Activated naive CD4-positive, alpha-beta T cell treated with anti-CD3 and anti-CD28 coated beads for 36 hours (primary cell): ENCODE measurements at regions not wholly inside any gene's neighbourhood (a gene's known extent, or its start where the extent isn't known, plus 50 kb on each side); places are given as distances from the start of the nearest gene placed in this dataset.

Source experiments
- CTCF ChIA-PET: fragments of 350-600 bp; sonication (Branson Sonifier 250); formaldehyde crosslinking; loops from one replicate; lab custom pipeline; 2021; ENCODE audit warnings: antibody characterized with exemption; lab: Charles Lee
- DNase-seq: peaks from one replicate; pipeline ENCODE4 v3.0.0-alpha.2; 2020
- H3K27ac Mint-ChIP-seq: one replicate; pipeline ENCODE4 v1.8.0; 2021; ENCODE audit warnings: mild to moderate bottlenecking, mixed read lengths
- H3K27me3 Mint-ChIP-seq: one replicate; pipeline ENCODE4 v1.8.0; 2021; ENCODE audit warnings: low read depth, mixed read lengths
- H3K36me3 Mint-ChIP-seq: one replicate; pipeline ENCODE4 v1.8.0; 2021; ENCODE audit warnings: low read depth, mixed read lengths
- H3K4me1 Mint-ChIP-seq: one replicate; pipeline ENCODE4 v1.8.0; 2021; ENCODE audit warnings: low read depth, mixed read lengths
- H3K4me3 Mint-ChIP-seq: one replicate; pipeline ENCODE4 v1.8.0; 2021; ENCODE audit warnings: mild to moderate bottlenecking, moderate library complexity, mixed read lengths
- H3K9me3 Mint-ChIP-seq: one replicate; pipeline ENCODE4 v1.8.0; 2021; ENCODE audit warnings: mixed read lengths
- intact Hi-C: fragments of 100-400 bp; cut with micrococcal nuclease; formaldehyde crosslinking; loops from one replicate; pipeline ENCODE4 v1.15.1; 2023

- H3K9me3 Mint-ChIP-seq = peaks cover 1% of the 10 kb centered on the region
- H3K4me3 Mint-ChIP-seq = no peak overlapping the region
- DNase-seq = no peak
- H3K27me3 Mint-ChIP-seq = peaks cover 3% of the 10 kb centered on the region
- CTCF ChIA-PET = no interaction called here
- H3K27ac Mint-ChIP-seq = no peak overlapping the region
- no peaks in the 10 kb centered on the region for H3K4me1 Mint-ChIP-seq
- intact Hi-C loops = no loop called here
- no peaks in the 10 kb centered on the region for H3K36me3 Mint-ChIP-seq
Measured at GRCh38 chr3:132805071-132805470, 82.9 kb upstream of the NPHP3 start.

- DNase-seq = no peak
- Mint-ChIP-seq H3K27ac (no peak overlapping the region), H3K4me1 (no peaks in the 10 kb centered on the region)
Measured at GRCh38 chr3:132804498-132804897, 82.3 kb upstream of the NPHP3 start.

GRCh38 chr3:132803889-132804288, 81.7 kb upstream of the NPHP3 start:
- no peak for DNase-seq
- Mint-ChIP-seq H3K4me3 (no peak overlapping the region), H3K27me3 (peaks cover 3% of the 10 kb centered on the region), H3K9me3 (no peaks in the 10 kb centered on the region), H3K27ac (no peak overlapping the region), H3K4me1 (no peaks in the 10 kb centered on the region), H3K36me3 (no peaks in the 10 kb centered on the region)
- intact Hi-C loops = no loop called here
- CTCF ChIA-PET = no interaction called here

More at GRCh38 chr3:132804498-132804897, 82.3 kb upstream of the NPHP3 start:
- no peaks in the 10 kb centered on the region for H3K9me3 Mint-ChIP-seq
- H3K4me3 Mint-ChIP-seq = no peak overlapping the region
- peaks cover 3% of the 10 kb centered on the region for H3K27me3 Mint-ChIP-seq
- H3K36me3 Mint-ChIP-seq = no peaks in the 10 kb centered on the region
- CTCF ChIA-PET = no interaction called here
- intact Hi-C loops = no loop called here

DNA sequence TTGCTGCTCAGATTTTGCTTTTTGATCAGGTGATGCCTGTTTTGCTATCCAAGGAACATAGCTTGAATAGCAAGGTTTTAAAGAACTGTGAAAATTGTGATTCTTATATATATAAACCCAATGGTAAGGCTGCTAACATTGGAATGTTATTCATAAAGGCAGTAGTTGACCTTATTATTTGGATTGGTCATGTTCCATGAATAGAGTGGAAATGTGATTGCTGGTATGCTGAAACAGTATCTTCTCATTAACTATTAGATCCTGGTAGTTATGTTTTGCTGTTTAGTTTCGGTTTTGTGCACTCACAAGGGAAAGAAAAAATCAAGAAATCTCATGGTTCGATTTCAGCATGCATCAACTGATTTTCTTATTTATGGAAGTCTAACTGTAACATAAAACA, 78.7 kb upstream of the NPHP3 start:
- Mint-ChIP-seq H3K9me3 (no peaks in the 10 kb centered on the region), H3K27ac (no peak overlapping the region), H3K4me3 (no peak overlapping the region), H3K27me3 (peaks cover 4% of the 10 kb centered on the region), H3K4me1 (no peaks in the 10 kb centered on the region), H3K36me3 (no peaks in the 10 kb centered on the region)
- intact Hi-C loops = no loop called here
- DNase-seq = no peak
- CTCF ChIA-PET = no interaction called here

- peaks cover 2% of the 10 kb centered on the region for H3K9me3 Mint-ChIP-seq
- no peaks in the 10 kb centered on the region for H3K4me1 Mint-ChIP-seq
- no peak for DNase-seq
Measured at GRCh38 chr3:132790806-132791205, 68.6 kb upstream of the NPHP3 start.

GRCh38 chr3:132789959-132790358, 67.8 kb upstream of the NPHP3 start:
- CTCF ChIA-PET = no interaction called here
- no peak for DNase-seq
- Mint-ChIP-seq H3K4me1 (no peaks in the 10 kb centered on the region), H3K4me3 (no peak overlapping the region), H3K9me3 (peaks cover 2% of the 10 kb centered on the region), H3K27me3 (peaks cover 15% of the 10 kb centered on the region), H3K27ac (no peak overlapping the region), H3K36me3 (no peaks in the 10 kb centered on the region)
- intact Hi-C loops = no loop called here

More at GRCh38 chr3:132790806-132791205, 68.6 kb upstream of the NPHP3 start:
- Mint-ChIP-seq H3K36me3 (no peaks in the 10 kb centered on the region), H3K27me3 (peaks cover 15% of the 10 kb centered on the region), H3K27ac (no peak overlapping the region), H3K4me3 (no peak overlapping the region)
- CTCF ChIA-PET = interaction anchor here (0.7 kb wide), 1 partner anchor 636 kb away, joined by 4 read pairs; no protein-coding TSS in a partner anchor
- intact Hi-C loops = no loop called here

DNA sequence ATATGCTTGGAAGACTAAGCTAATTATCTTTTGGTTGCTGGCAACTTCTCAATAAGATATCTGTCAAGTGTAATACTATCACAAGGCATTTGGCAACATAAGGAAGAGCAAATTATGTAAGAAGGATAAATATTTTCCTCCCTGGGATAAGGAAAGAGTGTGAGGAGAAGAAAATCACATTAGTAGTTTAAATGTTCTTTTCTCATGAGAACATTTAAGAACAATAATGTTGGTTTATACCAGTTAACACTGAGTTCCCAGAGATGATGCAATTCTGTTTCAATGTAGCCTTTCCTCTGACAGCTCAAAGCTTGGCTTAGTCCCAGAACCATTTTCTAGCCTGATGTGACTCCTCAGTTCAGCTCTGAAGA, 66.1 kb upstream of the NPHP3 start:
- CTCF ChIA-PET = no interaction called here
- H3K4me3 Mint-ChIP-seq = no peak overlapping the region
- intact Hi-C loops = no loop called here
- H3K36me3 Mint-ChIP-seq = no peaks in the 10 kb centered on the region
- DNase-seq = no peak
- no peak overlapping the region for H3K27ac Mint-ChIP-seq
- H3K9me3 Mint-ChIP-seq = no peaks in the 10 kb centered on the region
- peaks cover 12% of the 10 kb centered on the region for H3K27me3 Mint-ChIP-seq
- no peaks in the 10 kb centered on the region for H3K4me1 Mint-ChIP-seq

DNA sequence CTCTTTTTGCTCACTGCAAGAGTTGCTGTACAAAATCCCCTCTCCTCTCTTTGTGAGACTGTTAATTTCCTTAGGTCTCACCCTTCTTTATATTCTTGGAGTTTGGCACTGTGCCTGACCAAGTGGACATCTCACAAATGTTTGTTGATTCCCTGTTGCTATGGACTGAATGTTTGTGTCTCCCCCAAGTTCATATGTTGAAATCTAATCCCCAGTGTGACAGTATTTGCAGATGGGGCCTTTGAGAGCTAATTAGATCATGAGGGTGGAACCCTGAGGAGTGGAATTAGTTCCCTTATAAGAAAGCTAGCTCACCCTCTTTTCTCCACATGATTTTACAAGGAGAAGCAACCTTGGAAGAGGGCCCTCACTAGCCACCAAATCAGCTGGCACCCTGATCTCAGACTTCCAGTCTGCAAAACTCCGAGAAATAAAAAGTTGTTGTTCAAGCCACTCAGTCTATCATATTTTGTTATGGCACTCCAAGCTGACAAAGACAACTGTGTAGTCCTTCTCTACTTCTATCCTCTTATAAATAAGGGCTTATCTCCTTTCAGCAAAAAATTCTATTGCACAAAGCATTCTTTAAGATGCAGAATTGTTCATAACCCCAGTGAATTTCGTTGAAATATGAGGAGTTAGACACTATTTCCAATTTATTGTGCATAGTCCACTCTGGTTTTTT, 65.5 kb upstream of the NPHP3 start:
- Mint-ChIP-seq H3K27ac (no peak overlapping the region), H3K27me3 (peaks cover 9% of the 10 kb centered on the region), H3K36me3 (no peaks in the 10 kb centered on the region), H3K4me3 (no peak overlapping the region), H3K9me3 (no peaks in the 10 kb centered on the region), H3K4me1 (no peaks in the 10 kb centered on the region)
- intact Hi-C loops = no loop called here
- CTCF ChIA-PET = no interaction called here
- DNase-seq = no peak

- Mint-ChIP-seq H3K27ac (no peak overlapping the region), H3K36me3 (no peaks in the 10 kb centered on the region), H3K4me1 (no peaks in the 10 kb centered on the region), H3K4me3 (no peak overlapping the region), H3K9me3 (no peaks in the 10 kb centered on the region), H3K27me3 (peaks cover 11% of the 10 kb centered on the region)
- intact Hi-C loops = no loop called here
- DNase-seq = no peak
- CTCF ChIA-PET = no interaction called here
Measured at GRCh38 chr3:132786890-132787289, 64.7 kb upstream of the NPHP3 start.

DNA sequence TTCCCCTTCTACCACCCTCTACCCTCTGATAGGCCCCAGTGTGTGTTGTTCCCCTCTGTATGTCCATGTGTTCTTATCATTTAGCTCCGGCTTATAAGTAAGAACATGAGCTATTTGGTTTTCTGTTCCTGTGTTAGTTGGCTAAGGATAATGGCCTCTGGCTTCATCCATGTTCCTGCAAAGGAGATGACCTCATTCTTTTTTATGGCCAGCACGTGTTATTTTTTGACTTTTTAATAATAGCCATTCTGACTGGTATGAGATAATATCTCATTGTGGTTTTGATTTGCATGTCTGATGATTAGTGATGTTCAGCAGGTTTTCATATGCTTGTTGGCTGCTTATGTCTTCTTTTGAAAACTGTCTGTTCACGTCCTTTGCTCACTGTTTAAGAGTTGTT, 63.1 kb upstream of the NPHP3 start:
- Mint-ChIP-seq H3K4me1 (no peaks in the 10 kb centered on the region), H3K4me3 (no peak overlapping the region), H3K36me3 (no peaks in the 10 kb centered on the region), H3K27me3 (peaks cover 10% of the 10 kb centered on the region), H3K27ac (no peak overlapping the region), H3K9me3 (no peaks in the 10 kb centered on the region)
- CTCF ChIA-PET = no interaction called here
- no peak for DNase-seq
- intact Hi-C loops = no loop called here

DNA sequence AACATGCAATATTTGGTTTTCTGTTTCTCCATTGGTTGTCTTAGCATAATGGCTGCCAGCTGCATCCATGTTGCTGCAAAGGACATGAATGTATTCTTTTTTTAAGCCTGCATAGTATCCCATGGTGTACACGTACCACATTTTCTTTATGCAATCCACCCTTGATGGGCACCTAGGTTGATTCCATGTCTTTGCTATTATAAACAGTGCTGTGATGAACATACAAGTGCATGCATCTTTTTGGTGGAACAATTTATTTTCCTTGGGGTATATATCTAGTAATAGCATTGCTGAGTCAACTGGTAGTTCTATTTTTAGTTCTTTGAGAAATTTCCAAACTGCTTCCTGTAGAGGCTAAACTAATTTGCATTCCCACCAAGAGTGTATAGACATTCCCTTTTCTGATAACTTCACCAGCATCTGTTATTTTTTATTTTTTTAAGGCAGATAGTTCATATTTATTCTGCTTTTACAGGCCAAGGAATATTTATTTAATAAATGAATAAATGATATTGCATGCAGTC, 62.4 kb upstream of the NPHP3 start:
- Mint-ChIP-seq H3K27ac (no peak overlapping the region), H3K9me3 (no peaks in the 10 kb centered on the region), H3K4me3 (no peak overlapping the region), H3K4me1 (no peaks in the 10 kb centered on the region), H3K36me3 (no peaks in the 10 kb centered on the region), H3K27me3 (peaks cover 12% of the 10 kb centered on the region)
- CTCF ChIA-PET = no interaction called here
- intact Hi-C loops = no loop called here
- no peak for DNase-seq

- intact Hi-C loops = no loop called here
- H3K36me3 Mint-ChIP-seq = no peaks in the 10 kb centered on the region
Measured at GRCh38 chr3:132783152-132783551, 60.9 kb upstream of the NPHP3 start.

DNA sequence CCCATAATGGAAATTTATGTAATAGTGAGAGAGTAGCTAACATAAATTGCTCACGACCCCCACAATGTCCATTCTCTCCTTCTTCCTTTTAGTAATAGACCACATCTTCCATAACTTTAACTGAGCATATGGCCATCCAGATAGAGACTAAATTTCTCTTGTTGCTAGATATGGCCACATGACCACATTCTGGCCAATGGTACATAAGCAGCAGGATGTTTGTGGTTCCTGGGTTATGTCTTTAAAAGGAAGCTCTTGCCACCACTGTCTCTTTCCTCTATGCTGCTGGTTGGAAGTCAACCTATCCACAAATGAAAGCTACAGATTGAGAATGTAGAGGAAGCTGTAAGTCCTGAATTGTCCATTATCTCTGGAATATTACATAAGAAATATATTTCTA, 59.7 kb upstream of the NPHP3 start:
- H3K27ac Mint-ChIP-seq = no peak overlapping the region
- peaks cover 10% of the 10 kb centered on the region for H3K27me3 Mint-ChIP-seq
- H3K36me3 Mint-ChIP-seq = no peaks in the 10 kb centered on the region
- intact Hi-C loops = no loop called here
- CTCF ChIA-PET = no interaction called here
- no peak for DNase-seq
- H3K9me3 Mint-ChIP-seq = no peaks in the 10 kb centered on the region
- H3K4me1 Mint-ChIP-seq = no peaks in the 10 kb centered on the region
- no peak overlapping the region for H3K4me3 Mint-ChIP-seq

More at GRCh38 chr3:132783152-132783551, 60.9 kb upstream of the NPHP3 start:
- Mint-ChIP-seq H3K4me3 (no peak overlapping the region), H3K4me1 (no peaks in the 10 kb centered on the region), H3K27ac (no peak overlapping the region), H3K27me3 (peaks cover 12% of the 10 kb centered on the region), H3K9me3 (no peaks in the 10 kb centered on the region)
- CTCF ChIA-PET = no interaction called here
- no peak for DNase-seq
